GM18499 (cell line): ENCODE measurements at regions not wholly inside any gene's neighbourhood (a gene's known extent, or its start where the extent isn't known, plus 50 kb on each side); places are given as distances from the start of the nearest gene placed in this dataset.
"Not testable (repeated sequence)": the region's sequence is repeated elsewhere in the genome, so short reads cannot be mapped to it uniquely, and the experiment has no call there.

Source experiments
- ATAC-seq: cut with Tn5 transposase; IDR thresholded peaks from one replicate; pipeline ENCODE4 v1.9.1; 2021; ENCODE audit warnings: moderate number of reproducible peaks; ENCODE audit not compliant: insufficient read depth, unreplicated experiment

DNA sequence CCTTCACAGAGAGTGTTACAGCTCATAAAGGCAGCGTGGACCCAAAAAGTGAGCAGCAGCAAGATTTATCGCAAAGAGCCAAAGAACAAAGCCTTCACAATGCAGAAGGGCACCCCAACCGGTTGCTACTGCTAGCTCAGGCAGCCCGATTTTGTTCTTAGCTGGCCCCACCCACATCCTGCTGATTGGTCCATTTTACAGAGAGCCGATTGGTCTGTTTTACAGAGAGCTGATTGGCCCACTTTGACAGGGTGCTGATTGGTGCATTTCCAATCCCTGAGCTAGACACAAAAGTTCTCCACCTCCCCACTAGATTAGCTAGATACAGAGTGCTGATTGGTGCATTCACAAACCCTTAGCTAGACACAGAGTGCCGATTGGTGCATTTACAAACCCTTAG lies 50.1 kb upstream of the SOX14 start:
- ATAC-seq: not testable (repeated sequence)
